Anterior cingulate cortex (tissue), 58 donors: ENCODE measurements at regions not wholly inside any gene's neighbourhood (a gene's known extent, or its start where the extent isn't known, plus 50 kb on each side); places are given as distances from the start of the nearest gene placed in this dataset.

Experiments used
- DNase-seq, 58 donors: peaks; one replicate each; lab custom pipeline; 2025; lab: John Stamatoyannopoulos, UW

GRCh38 chr3:194070634-194071409 lies 65.1 kb upstream of the HES1 start:
- DNase-seq, result peak in 54 of 58 donors; percentile 14 to 83 (median 66)

GRCh38 chr3:194072097-194072428 lies 63.9 kb upstream of the HES1 start:
- DNase-seq, result no peak

- no peak for DNase-seq
These were observed 63.2 kb upstream of the HES1 start for GRCh38 chr3:194072691-194073279.

GRCh38 chr3:194073926-194074325 lies 62.0 kb upstream of the HES1 start:
- no peak for DNase-seq

- no peak for DNase-seq
These were observed 60.8 kb upstream of the HES1 start for GRCh38 chr3:194075088-194075615.

- DNase-seq, result no peak
These were observed 60.0 kb upstream of the HES1 start for GRCh38 chr3:194075802-194076460.

GRCh38 chr3:194076475-194076874 lies 59.5 kb upstream of the HES1 start:
- no peak for DNase-seq

- DNase-seq, result no peak
These were observed 58.3 kb upstream of the HES1 start for GRCh38 chr3:194077602-194078001.

GRCh38 chr3:194078045-194078821 lies 57.7 kb upstream of the HES1 start:
- DNase-seq, result no peak

- no peak for DNase-seq
These were observed 56.2 kb upstream of the HES1 start for GRCh38 chr3:194079702-194080172.

GRCh38 chr3:194080436-194080835 lies 55.5 kb upstream of the HES1 start:
- DNase-seq, result peak in 1 of 58 donors; percentile 7

GRCh38 chr3:194080913-194081800 lies 54.8 kb upstream of the HES1 start:
- DNase-seq, result no peak

GRCh38 chr3:194081826-194082225 lies 54.1 kb upstream of the HES1 start:
- DNase-seq, result no peak

- DNase-seq, result peak in 2 of 58 donors; percentile 6 to 25
These were observed 53.0 kb upstream of the HES1 start for GRCh38 chr3:194082743-194083636.

GRCh38 chr3:194083637-194084224 lies 52.2 kb upstream of the HES1 start:
- no peak for DNase-seq

GRCh38 chr3:194084284-194084683 lies 51.7 kb upstream of the HES1 start:
- no peak for DNase-seq
